GM12878 (cell line): ENCODE measurements at regions not wholly inside any gene's neighbourhood (a gene's known extent, or its start where the extent isn't known, plus 50 kb on each side); places are given as distances from the start of the nearest gene placed in this dataset.

ENCODE experiments used
- ATAC-seq: fragments of 200-7000 bp; cut with Tn5 transposase; 3 replicates; pipeline ENCODE4 v1.9.1; 2020; ENCODE audit warnings: mild to moderate bottlenecking, moderate library complexity
- BruUV-seq: library from RNA; stranded (reverse); fragments of 400-500 nt; replicated peaks from 2 replicates; lab custom pipeline; 2021; lab: Mats Ljungman, UMichigan
- CTCF ChIA-PET: fragments of 300-600 bp; sonication (Branson Sonifier 250); formaldehyde crosslinking; extraction: SDS; loops from one replicate; lab custom pipeline; 2021; ENCODE audit warnings: inconsistent platforms; lab: Yijun Ruan, JAX
- POLR2A ChIA-PET: fragments of 350-600 bp; formaldehyde crosslinking; extraction: SDS; loops from one replicate; lab custom pipeline; 2021; ENCODE audit warnings: inconsistent platforms; lab: Charles Lee
- RAD21 ChIA-PET: fragments of 300-600 bp; sonication (Branson Sonifier 250); formaldehyde crosslinking; loops from one replicate; lab custom pipeline; 2023; ENCODE audit warnings: antibody characterized with exemption; ENCODE audit not compliant: unreplicated experiment; lab: Charles Lee
- SMC1A ChIA-PET: fragments of 300-600 bp; sonication (Branson Sonifier 250); formaldehyde crosslinking; loops from one replicate; lab custom pipeline; 2023; ENCODE audit not compliant: unreplicated experiment, uncharacterized antibody; lab: Charles Lee
- DNase-seq: peaks from one replicate; pipeline ENCODE4 v3.0.0-alpha.2; 2011; ENCODE audit warnings: low read depth, low spot score
- FAIRE-seq: peaks from 3 replicates; lab custom pipeline; 2011; peaks lifted over from hg19 to GRCh38; lab: Jason Lieb, UNC
- H2AFZ ChIP-seq: 2 replicates; pipeline ENCODE4 v1.6.0; 2011; ENCODE audit warnings: low read depth, low read length, control low read depth; ENCODE audit not compliant: control insufficient read depth
- H3K27ac ChIP-seq: 2 replicates; pipeline ENCODE4 v1.5.1; 2011; ENCODE audit warnings: control low read depth; ENCODE audit not compliant: control insufficient read depth, insufficient read depth
- H3K27me3 ChIP-seq, 2 experiments: replicated peaks in 1 of 2; 2 replicates each; pipeline versions ENCODE4 v1.6.0 to v1.6.1; 2011; ENCODE audit warnings: low read length in 1 of 2; ENCODE audit not compliant: control insufficient read depth in 2 of 2, insufficient read depth in 2 of 2
- H3K36me3 ChIP-seq, 2 experiments: 2 replicates each; pipeline ENCODE4 v1.5.1; 2011; ENCODE audit warnings: low read length in 1 of 2; ENCODE audit not compliant: control insufficient read depth in 2 of 2, insufficient read depth in 2 of 2
- H3K4me1 ChIP-seq: 2 replicates; pipeline ENCODE4 v1.6.1; 2011; ENCODE audit warnings: mild to moderate bottlenecking, low read length, moderate library complexity, mixed read lengths; ENCODE audit not compliant: control insufficient read depth, insufficient read depth
- H3K4me2 ChIP-seq: 2 replicates; pipeline ENCODE4 v1.6.0; 2011; ENCODE audit warnings: control low read depth; ENCODE audit not compliant: control insufficient read depth, insufficient read depth
- H3K4me3 ChIP-seq: fragments of 200-600 bp; sonication (generic); 2 replicates; pipeline ENCODE4 v1.5.1; 2016
- H3K79me2 ChIP-seq: 2 replicates; pipeline ENCODE4 v1.6.0; 2011; ENCODE audit warnings: low read length; ENCODE audit not compliant: control insufficient read depth, insufficient read depth
- H3K9ac ChIP-seq: 2 replicates; pipeline ENCODE4 v1.8.0; 2011; ENCODE audit warnings: low read length, control low read depth, mixed read lengths; ENCODE audit not compliant: control insufficient read depth, insufficient read depth
- H3K9me3 ChIP-seq: replicated peaks from 3 replicates; pipeline ENCODE4 v1.5.1; 2011; ENCODE audit warnings: mild to moderate bottlenecking, low read length; ENCODE audit not compliant: control insufficient read depth, insufficient read depth
- H4K20me1 ChIP-seq: 2 replicates; pipeline ENCODE4 v1.6.0; 2011; ENCODE audit not compliant: control insufficient read depth, insufficient read depth
- ATF7 ChIP-seq: fragments of 450-650 bp; IDR thresholded peaks from 2 replicates; pipeline ENCODE4 v1.6.1; 2016; ENCODE audit warnings: low read depth, mild to moderate bottlenecking
- BACH1 ChIP-seq: fragments of 450-650 bp; IDR thresholded peaks from 2 replicates; pipeline ENCODE4 v1.6.1; 2017; ENCODE audit warnings: mild to moderate bottlenecking, borderline replicate concordance
- CHD4 ChIP-seq: fragments of 200-600 bp; sonication (generic); IDR thresholded peaks from 2 replicates; pipeline ENCODE4 v1.6.1; 2016; ENCODE audit warnings: mild to moderate bottlenecking
- DPF2 ChIP-seq: fragments of 450-650 bp; IDR thresholded peaks from 2 replicates; pipeline ENCODE4 v1.6.1; 2017; ENCODE audit warnings: mild to moderate bottlenecking
- EP300 ChIP-seq, 2 experiments: fragments of 150-350 bp in 1 of 2; IDR thresholded peaks; 2 replicates each; pipeline ENCODE4 v1.6.1; 2011 to 2012; ENCODE audit warnings: low read depth in 2 of 2, low read length in 2 of 2, borderline replicate concordance in 1 of 2, improper control_type of control experiment in 1 of 2, inconsistent platforms in 1 of 2; ENCODE audit not compliant: control insufficient read depth in 1 of 2
- IKZF2 ChIP-seq, 2 experiments: fragments of 450-650 bp; IDR thresholded peaks; 2 replicates each; pipeline ENCODE4 v1.6.1; 2017; ENCODE audit warnings: mild to moderate bottlenecking in 2 of 2, moderate library complexity in 2 of 2
- JUND ChIP-seq: IDR thresholded peaks from 2 replicates; pipeline ENCODE4 v1.6.1; 2012; ENCODE audit warnings: low read depth, mild to moderate bottlenecking, low read length, improper control_type of control experiment, moderate library complexity
- MEF2B ChIP-seq: fragments of 450-650 bp; IDR thresholded peaks from 2 replicates; pipeline ENCODE4 v1.6.1; 2018; ENCODE audit warnings: mild to moderate bottlenecking, moderate library complexity; ENCODE audit not compliant: partially characterized antibody, poor library complexity, severe bottlenecking
- NR2C1 ChIP-seq: fragments of 450-650 bp; IDR thresholded peaks from 2 replicates; pipeline ENCODE4 v1.6.1; 2017; ENCODE audit warnings: antibody characterized with exemption, mild to moderate bottlenecking, moderate library complexity
- NR2F1 ChIP-seq: fragments of 450-650 bp; conservative IDR thresholded peaks from 2 replicates; pipeline ENCODE4 v1.6.1; 2017; ENCODE audit warnings: mild to moderate bottlenecking
- RELA ChIP-seq: fragments of 450-650 bp; IDR thresholded peaks from 2 replicates; pipeline ENCODE4 v1.8.0; 2014; ENCODE audit warnings: borderline replicate concordance; ENCODE audit not compliant: partially characterized antibody
- SMC3 ChIP-seq: IDR thresholded peaks from 2 replicates; pipeline ENCODE4 v1.6.1; 2011; ENCODE audit warnings: low read length, improper control_type of control experiment, borderline replicate concordance
- SPI1 ChIP-seq: IDR thresholded peaks from 2 replicates; pipeline ENCODE4 v1.6.1; 2011; ENCODE audit warnings: low read depth, mild to moderate bottlenecking, low read length, moderate library complexity, borderline replicate concordance; ENCODE audit not compliant: insufficient read depth
- WGBS: methylation state at CpG from one replicate; pipeline ENCODE4 v1.1.6; 2016; ENCODE audit warnings: low lambda C conversion rate; ENCODE audit not compliant: insufficient replicate concordance, insufficient coverage; ENCODE audit errors: missing lambda C conversion rate; 5-methylcytosine and 5-hydroxymethylcytosine counted together
- in situ Hi-C: fragments of 300-500 bp; cut with MboI; formaldehyde crosslinking; loops from 9 replicates; pipeline ENCODE4 v1.14.3; 2018; ENCODE audit warnings: mixed read lengths
- intact Hi-C: fragments of 100-400 bp; cut with micrococcal nuclease; formaldehyde crosslinking; loops from one replicate; pipeline ENCODE4 v1.14.2; 2022; ENCODE audit not compliant: unreplicated experiment
- TF ChIP-seq, protein P1 (sequence below): fragments of 450-650 bp; IDR thresholded peaks from 2 replicates; pipeline ENCODE4 v1.6.1; 2017; ENCODE audit warnings: low read depth, mild to moderate bottlenecking, moderate library complexity
- TF ChIP-seq, protein P2 (sequence below): fragments of 450-650 bp; formaldehyde crosslinking; IDR thresholded peaks from 2 replicates; pipeline ENCODE4 v1.4.0; 2020; ENCODE audit warnings: mild to moderate bottlenecking, moderate library complexity

DNA sequence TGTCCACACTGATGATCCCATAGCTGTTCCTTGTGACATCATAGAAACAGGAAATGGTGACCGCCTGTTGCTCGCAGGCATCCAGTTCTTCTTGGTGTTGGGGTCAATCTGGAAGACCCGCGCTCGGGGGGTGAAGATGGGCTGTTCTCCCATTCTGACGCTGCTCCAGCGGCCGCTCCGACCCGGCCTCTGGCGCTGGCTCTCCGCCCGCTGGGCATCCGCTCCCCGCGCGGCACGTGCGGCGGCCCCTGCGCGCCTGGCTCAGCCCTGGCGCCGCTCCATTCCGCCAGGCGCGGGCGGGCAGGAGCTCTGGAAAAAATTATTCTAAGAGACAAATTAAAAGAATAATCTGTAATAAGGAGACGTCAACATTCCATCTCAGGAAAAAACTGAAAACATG, 761.1 kb downstream of the TMEM121 start (continued):
- TF ChIP-seq, protein P1, sequence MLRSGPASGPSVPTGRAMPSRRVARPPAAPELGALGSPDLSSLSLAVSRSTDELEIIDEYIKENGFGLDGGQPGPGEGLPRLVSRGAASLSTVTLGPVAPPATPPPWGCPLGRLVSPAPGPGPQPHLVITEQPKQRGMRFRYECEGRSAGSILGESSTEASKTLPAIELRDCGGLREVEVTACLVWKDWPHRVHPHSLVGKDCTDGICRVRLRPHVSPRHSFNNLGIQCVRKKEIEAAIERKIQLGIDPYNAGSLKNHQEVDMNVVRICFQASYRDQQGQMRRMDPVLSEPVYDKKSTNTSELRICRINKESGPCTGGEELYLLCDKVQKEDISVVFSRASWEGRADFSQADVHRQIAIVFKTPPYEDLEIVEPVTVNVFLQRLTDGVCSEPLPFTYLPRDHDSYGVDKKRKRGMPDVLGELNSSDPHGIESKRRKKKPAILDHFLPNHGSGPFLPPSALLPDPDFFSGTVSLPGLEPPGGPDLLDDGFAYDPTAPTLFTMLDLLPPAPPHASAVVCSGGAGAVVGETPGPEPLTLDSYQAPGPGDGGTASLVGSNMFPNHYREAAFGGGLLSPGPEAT: no peak
- TF ChIP-seq NR2C1: no peak

DNA sequence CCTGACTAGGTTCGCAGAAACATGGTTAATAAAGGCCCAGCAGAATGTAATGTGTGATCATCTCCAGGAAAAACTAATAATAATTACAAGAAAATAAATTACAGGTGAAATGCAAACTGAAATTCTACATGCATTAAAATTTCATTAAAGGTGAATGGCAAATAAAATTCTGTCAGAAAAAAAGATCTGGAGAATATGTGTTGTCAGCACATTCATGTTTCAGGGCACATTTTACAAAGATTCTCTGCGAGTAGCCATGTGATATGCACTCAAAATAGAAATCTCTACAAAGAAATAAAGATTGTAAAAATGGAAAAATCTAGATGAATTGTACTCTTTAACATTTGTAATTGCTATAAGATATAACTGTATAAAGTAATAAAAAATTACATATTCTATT, 765.2 kb downstream of the TMEM121 start:
- CTCF ChIA-PET: interaction anchor here (1.1 to 18.1 kb wide), 3 partner anchors 14 to 126 kb away, joined by 4 to 274 read pairs (median 4); no protein-coding TSS in a partner anchor
- Histone ChIP-seq H3K9me3 (no peaks in the 10 kb centered on the region), H3K4me3 (no peak overlapping the region)
- no peak for FAIRE-seq
- SMC1A ChIA-PET: interaction anchor here (1.1 kb wide), 1 partner anchor 9 kb away, joined by 3 read pairs; no protein-coding TSS in a partner anchor
- no peak for TF ChIP-seq IKZF2 (IDR thresholded peaks at IDR 0.05)
- no peak for TF ChIP-seq CHD4
- no peak for TF ChIP-seq MEF2B
- no peak for TF ChIP-seq RELA
- no peak for TF ChIP-seq DPF2
- no peak for TF ChIP-seq SPI1
- TF ChIP-seq, protein P2, sequence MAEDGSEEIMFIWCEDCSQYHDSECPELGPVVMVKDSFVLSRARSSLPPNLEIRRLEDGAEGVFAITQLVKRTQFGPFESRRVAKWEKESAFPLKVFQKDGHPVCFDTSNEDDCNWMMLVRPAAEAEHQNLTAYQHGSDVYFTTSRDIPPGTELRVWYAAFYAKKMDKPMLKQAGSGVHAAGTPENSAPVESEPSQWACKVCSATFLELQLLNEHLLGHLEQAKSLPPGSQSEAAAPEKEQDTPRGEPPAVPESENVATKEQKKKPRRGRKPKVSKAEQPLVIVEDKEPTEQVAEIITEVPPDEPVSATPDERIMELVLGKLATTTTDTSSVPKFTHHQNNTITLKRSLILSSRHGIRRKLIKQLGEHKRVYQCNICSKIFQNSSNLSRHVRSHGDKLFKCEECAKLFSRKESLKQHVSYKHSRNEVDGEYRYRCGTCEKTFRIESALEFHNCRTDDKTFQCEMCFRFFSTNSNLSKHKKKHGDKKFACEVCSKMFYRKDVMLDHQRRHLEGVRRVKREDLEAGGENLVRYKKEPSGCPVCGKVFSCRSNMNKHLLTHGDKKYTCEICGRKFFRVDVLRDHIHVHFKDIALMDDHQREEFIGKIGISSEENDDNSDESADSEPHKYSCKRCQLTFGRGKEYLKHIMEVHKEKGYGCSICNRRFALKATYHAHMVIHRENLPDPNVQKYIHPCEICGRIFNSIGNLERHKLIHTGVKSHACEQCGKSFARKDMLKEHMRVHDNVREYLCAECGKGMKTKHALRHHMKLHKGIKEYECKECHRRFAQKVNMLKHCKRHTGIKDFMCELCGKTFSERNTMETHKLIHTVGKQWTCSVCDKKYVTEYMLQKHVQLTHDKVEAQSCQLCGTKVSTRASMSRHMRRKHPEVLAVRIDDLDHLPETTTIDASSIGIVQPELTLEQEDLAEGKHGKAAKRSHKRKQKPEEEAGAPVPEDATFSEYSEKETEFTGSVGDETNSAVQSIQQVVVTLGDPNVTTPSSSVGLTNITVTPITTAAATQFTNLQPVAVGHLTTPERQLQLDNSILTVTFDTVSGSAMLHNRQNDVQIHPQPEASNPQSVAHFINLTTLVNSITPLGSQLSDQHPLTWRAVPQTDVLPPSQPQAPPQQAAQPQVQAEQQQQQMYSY: no peak
- TF ChIP-seq EP300 (IDR thresholded peaks at IDR 0.05; ENCODE audit: borderline replicate concordance in 1 of 2, control insufficient read depth in 1 of 2, low read depth in 2 of 2, low read length in 2 of 2): no peak
- TF ChIP-seq BACH1: no peak
- TF ChIP-seq SMC3: no peak
- no peak for TF ChIP-seq ATF7
- TF ChIP-seq JUND: no peak
- no peak for TF ChIP-seq NR2F1
- TF ChIP-seq, all 136 proteins: peak for 0
- Histone ChIP-seq H3K36me3 (no peaks in the 10 kb centered on the region), H3K27ac (no peak overlapping the region), H3K79me2 (no peaks in the 10 kb centered on the region), H2AFZ (no peak overlapping the region), H4K20me1 (no peaks in the 10 kb centered on the region), H3K4me2 (no peak overlapping the region), H3K9ac (no peak overlapping the region), H3K4me1 (no peaks in the 10 kb centered on the region; the same call in 1 of the 2 replicates), H3K27me3 (no peaks in the 10 kb centered on the region; a peak in 2 of 4 replicates)
- in situ Hi-C loops: loop anchor here (25.0 kb wide), 1 partner anchor 479 kb away; no protein-coding TSS in a partner anchor
- DNase-seq (no peak), ATAC-seq (no peak)
- ChIA-PET RAD21 (interaction anchor here (1.8 kb wide), 1 partner anchor 17 kb away, joined by 5 read pairs; no protein-coding TSS in a partner anchor), POLR2A (no interaction called here)
- BruUV-seq: no TSS peak
- 9% methylated on average over 2 of the region's 2 CpGs for WGBS
- intact Hi-C loops: no loop called here
